Endothelial cell of umbilical vein (primary cell): ENCODE measurements at regions not wholly inside any gene's neighbourhood (a gene's known extent, or its start where the extent isn't known, plus 50 kb on each side); places are given as distances from the start of the nearest gene placed in this dataset.

ENCODE experiments used
- BruUV-seq: library from RNA; stranded (reverse); fragments of 400-500 nt; replicated peaks from 2 replicates; lab custom pipeline; 2021; lab: Mats Ljungman, UMichigan
- CTCF ChIA-PET: fragments of 300-600, 350-600 bp; sonication (Branson Sonifier 250); formaldehyde crosslinking; loops from one replicate; lab custom pipeline; 2021; ENCODE audit warnings: antibody characterized with exemption, inconsistent platforms; lab: Charles Lee
- POLR2A ChIA-PET: fragments of 300-600, 350-600 bp; sonication (Branson Sonifier 250); formaldehyde crosslinking; loops from one replicate; lab custom pipeline; 2021; ENCODE audit warnings: antibody characterized with exemption, inconsistent platforms; lab: Charles Lee
- DNase-seq: peaks from one replicate; pipeline ENCODE4 v3.0.0-alpha.2; 2011; ENCODE audit warnings: low read depth, low spot score
- FAIRE-seq: peaks from 2 replicates; lab custom pipeline; 2011; peaks lifted over from hg19 to GRCh38; lab: Jason Lieb, UNC
- H2AFZ ChIP-seq: 2 replicates; pipeline ENCODE4 v1.6.0; 2012; ENCODE audit warnings: low read depth, low read length, control low read depth, inconsistent platforms
- H3K27ac ChIP-seq: 2 replicates; pipeline ENCODE4 v1.5.1; 2011; ENCODE audit warnings: low read depth, mild to moderate bottlenecking, control low read depth, low read length, moderate library complexity; ENCODE audit not compliant: insufficient read depth
- H3K27me3 ChIP-seq, 2 experiments: 2 replicates each; pipeline versions ENCODE4 v1.6.0 to v1.6.1; 2011; ENCODE audit warnings: low read length in 2 of 2, mixed read lengths in 1 of 2; ENCODE audit not compliant: control insufficient read depth in 2 of 2, insufficient read depth in 2 of 2
- H3K36me3 ChIP-seq, 2 experiments: 2 replicates in 1 of 2; 3 replicates in 1 of 2; pipeline ENCODE4 v1.5.1; 2011; ENCODE audit warnings: low read length in 2 of 2, mild to moderate bottlenecking in 1 of 2, moderate library complexity in 1 of 2; ENCODE audit not compliant: control insufficient read depth in 2 of 2, insufficient read depth in 2 of 2; ENCODE audit errors: extremely low read depth in 1 of 2
- H3K4me1 ChIP-seq: 3 replicates; pipeline ENCODE4 v1.5.1; 2011; ENCODE audit warnings: mild to moderate bottlenecking, low read length; ENCODE audit not compliant: control insufficient read depth, insufficient read depth; ENCODE audit errors: extremely low read depth
- H3K4me2 ChIP-seq: 2 replicates; pipeline ENCODE4 v1.6.1; 2011; ENCODE audit warnings: low read length, control low read depth, mixed read lengths; ENCODE audit not compliant: insufficient read depth
- H3K4me3 ChIP-seq, 3 experiments: fragments of 200-600 bp in 1 of 3; sonication (generic), shearing (Covaris generic) in 1 of 3; replicated peaks in 1 of 3; 2 replicates each; pipeline ENCODE4 v1.5.1; 2011 to 2016; ENCODE audit warnings: control low read depth in 3 of 3, low read length in 3 of 3, mild to moderate bottlenecking in 2 of 3, inconsistent platforms in 1 of 3, low read depth in 1 of 3, moderate library complexity in 1 of 3; ENCODE audit not compliant: insufficient read depth in 1 of 3
- H3K79me2 ChIP-seq: 2 replicates; pipeline ENCODE4 v1.6.0; 2012; ENCODE audit warnings: low read length, inconsistent platforms; ENCODE audit not compliant: control insufficient read depth, insufficient read depth
- H3K9ac ChIP-seq: replicated peaks from 2 replicates; pipeline ENCODE3; 2011; ENCODE audit warnings: low read length, control low read depth; ENCODE audit not compliant: insufficient read depth; ENCODE audit errors: extremely low read depth
- H3K9me1 ChIP-seq: replicated peaks from 3 replicates; pipeline ENCODE4 v1.6.0; 2011; ENCODE audit warnings: mild to moderate bottlenecking, low read length; ENCODE audit not compliant: control insufficient read depth, insufficient read depth; ENCODE audit errors: extremely low read depth
- H3K9me3 ChIP-seq: replicated peaks from 2 replicates; pipeline ENCODE4 v1.5.1; 2012; ENCODE audit warnings: low read length, inconsistent platforms; ENCODE audit not compliant: control insufficient read depth, insufficient read depth
- H4K20me1 ChIP-seq: replicated peaks from 2 replicates; pipeline ENCODE3; 2011; ENCODE audit warnings: mild to moderate bottlenecking, low read length; ENCODE audit not compliant: control insufficient read depth, insufficient read depth; ENCODE audit errors: extremely low read depth
- EZH2 ChIP-seq: IDR thresholded peaks from 2 replicates; pipeline ENCODE4 v1.6.1; 2012; ENCODE audit warnings: borderline replicate concordance, low read depth, mild to moderate bottlenecking, moderate library complexity, low read length, inconsistent platforms; ENCODE audit not compliant: severe bottlenecking
- FOS ChIP-seq: IDR thresholded peaks from 2 replicates; pipeline ENCODE4 v1.6.1; 2011; ENCODE audit warnings: mild to moderate bottlenecking, low read length, moderate library complexity, borderline replicate concordance; ENCODE audit not compliant: insufficient read depth
- GATA2 ChIP-seq: IDR thresholded peaks from 2 replicates; pipeline ENCODE4 v1.7.0; 2011; ENCODE audit warnings: low read depth, mild to moderate bottlenecking, moderate library complexity, mixed read lengths, low read length; ENCODE audit not compliant: insufficient read length, insufficient read depth
- JUN ChIP-seq: IDR thresholded peaks from 2 replicates; pipeline ENCODE4 v1.6.1; 2011; ENCODE audit warnings: borderline replicate concordance, low read depth; ENCODE audit not compliant: insufficient read length, insufficient read depth
- MYC ChIP-seq: IDR thresholded peaks from one replicate; pipeline ENCODE4 v1.6.1; 2011; ENCODE audit warnings: mild to moderate bottlenecking, low read depth, low read length
- POLR2A ChIP-seq: IDR thresholded peaks from 2 replicates; pipeline ENCODE4 v1.6.1; 2012; ENCODE audit warnings: low read depth, mild to moderate bottlenecking, control low read depth, low read length
- POLR2AphosphoS5 ChIP-seq: IDR thresholded peaks from 2 replicates; pipeline ENCODE4 v1.6.1; 2012; ENCODE audit warnings: low read depth, mild to moderate bottlenecking, control low read depth, low read length, moderate library complexity; ENCODE audit not compliant: insufficient read depth
- dilution Hi-C: fragments of 300-500 bp; cut with MboI; formaldehyde crosslinking; loops from one replicate; pipeline ENCODE4 v1.15.0; 2019; ENCODE audit warnings: low sequenced_read_pairs; ENCODE audit not compliant: extremely low pct_ligation_motif_present
- intact Hi-C: fragments of 100-400 bp; cut with micrococcal nuclease; formaldehyde crosslinking; loops from one replicate; pipeline ENCODE4 v1.10.0; 2022
- TF ChIP-seq, protein P1 (sequence below): IDR thresholded peaks from 2 replicates; pipeline ENCODE4 v1.6.1; 2011; ENCODE audit not compliant: insufficient read depth, insufficient read length
- TF ChIP-seq, protein P2 (sequence below), 2 donors: IDR thresholded peaks; 1 replicate in 1 of 2; 2 replicates in 1 of 2; pipeline ENCODE4 v1.5.1; 2011; ENCODE audit warnings: low read length in 2 of 2, mild to moderate bottlenecking in 2 of 2, moderate library complexity in 2 of 2, control low read depth in 1 of 2, inconsistent platforms in 1 of 2, low read depth in 1 of 2; ENCODE audit not compliant: insufficient read depth in 1 of 2; ENCODE audit errors: extremely low read depth in 1 of 2

DNA sequence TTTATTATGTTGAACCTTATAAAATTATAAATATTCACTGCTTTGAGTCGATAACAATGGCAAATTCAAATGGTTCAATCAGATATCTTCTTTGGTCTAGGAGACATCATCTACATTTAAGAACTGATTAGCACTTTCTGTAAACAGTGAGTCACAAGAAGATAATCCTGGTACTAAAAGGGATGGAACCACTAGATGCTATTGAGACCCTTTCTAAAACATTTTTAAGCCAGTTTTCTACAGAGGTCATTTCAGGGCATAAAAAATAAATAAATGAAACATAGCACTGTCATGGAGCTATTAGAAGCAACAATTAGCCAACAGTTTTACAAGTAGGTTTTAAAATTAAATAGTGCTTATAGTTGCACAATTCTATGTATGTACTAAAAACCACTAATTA lies 212.2 kb downstream of the DUSP6 start:
- no peak overlapping the region for H3K27ac ChIP-seq
- H3K36me3 ChIP-seq: no peaks in the 10 kb centered on the region
- H2AFZ ChIP-seq: no peak overlapping the region
- H3K4me3 ChIP-seq: no peak overlapping the region
- ChIA-PET POLR2A (no interaction called here), CTCF (interaction anchor here (1.0 kb wide), 1 partner anchor 12 kb away, joined by 3 read pairs; no protein-coding TSS in a partner anchor)
- H3K4me2 ChIP-seq: no peak overlapping the region
- intact Hi-C loops: no loop called here
- H3K79me2 ChIP-seq: no peaks in the 10 kb centered on the region
- no peak overlapping the region for H3K9ac ChIP-seq
- TF ChIP-seq GATA2 (no peak), POLR2A (no peak), POLR2AphosphoS5 (no peak)
- TF ChIP-seq, protein P1, sequence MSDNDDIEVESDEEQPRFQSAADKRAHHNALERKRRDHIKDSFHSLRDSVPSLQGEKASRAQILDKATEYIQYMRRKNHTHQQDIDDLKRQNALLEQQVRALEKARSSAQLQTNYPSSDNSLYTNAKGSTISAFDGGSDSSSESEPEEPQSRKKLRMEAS: no peak
- no peaks in the 10 kb centered on the region for H3K27me3 ChIP-seq
- H3K4me1 ChIP-seq: peaks cover 9% of the 10 kb centered on the region
- H3K9me3 ChIP-seq: no peaks in the 10 kb centered on the region
- H3K9me1 ChIP-seq: no peaks in the 10 kb centered on the region
- no peak for DNase-seq
- no TSS peak for BruUV-seq
- no peak for FAIRE-seq
- dilution Hi-C loops: no loop called here
- no peaks in the 10 kb centered on the region for H4K20me1 ChIP-seq

DNA sequence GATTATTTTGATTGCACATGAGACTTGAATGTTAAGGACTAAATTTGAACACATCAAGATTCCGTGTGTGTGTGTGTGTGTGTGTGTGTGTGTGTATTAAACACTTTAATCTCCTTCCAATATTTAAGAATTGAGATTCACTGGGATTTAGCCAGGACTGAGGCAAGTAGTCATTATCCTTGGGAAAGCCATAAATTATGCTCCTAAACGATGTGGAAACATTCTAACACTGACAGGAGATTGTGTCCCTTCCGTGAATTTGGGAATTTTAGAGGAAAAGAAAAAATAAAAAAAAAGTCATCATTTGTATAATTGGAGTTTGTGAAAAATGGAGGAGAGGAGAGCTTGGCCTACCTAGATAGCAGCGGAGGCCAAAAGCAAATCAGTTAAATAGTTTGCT lies 212.9 kb downstream of the DUSP6 start:
- intact Hi-C loops: no loop called here
- Histone ChIP-seq H3K9me3 (no peaks in the 10 kb centered on the region), H3K4me2 (no peak overlapping the region), H3K4me1 (peaks cover 15% of the 10 kb centered on the region), H3K27ac (no peak overlapping the region), H3K27me3 (no peaks in the 10 kb centered on the region), H4K20me1 (no peaks in the 10 kb centered on the region), H3K9ac (no peak overlapping the region), H2AFZ (no peak overlapping the region), H3K79me2 (no peaks in the 10 kb centered on the region), H3K4me3 (no peak overlapping the region), H3K36me3 (no peaks in the 10 kb centered on the region), H3K9me1 (no peaks in the 10 kb centered on the region)
- dilution Hi-C loops: no loop called here
- BruUV-seq: no TSS peak
- TF ChIP-seq MYC (no peak), POLR2AphosphoS5 (no peak), GATA2 (no peak), POLR2A (no peak), EZH2 (no peak), FOS (no peak), JUN (no peak)
- TF ChIP-seq, protein P1: no peak
- TF ChIP-seq, protein P2, sequence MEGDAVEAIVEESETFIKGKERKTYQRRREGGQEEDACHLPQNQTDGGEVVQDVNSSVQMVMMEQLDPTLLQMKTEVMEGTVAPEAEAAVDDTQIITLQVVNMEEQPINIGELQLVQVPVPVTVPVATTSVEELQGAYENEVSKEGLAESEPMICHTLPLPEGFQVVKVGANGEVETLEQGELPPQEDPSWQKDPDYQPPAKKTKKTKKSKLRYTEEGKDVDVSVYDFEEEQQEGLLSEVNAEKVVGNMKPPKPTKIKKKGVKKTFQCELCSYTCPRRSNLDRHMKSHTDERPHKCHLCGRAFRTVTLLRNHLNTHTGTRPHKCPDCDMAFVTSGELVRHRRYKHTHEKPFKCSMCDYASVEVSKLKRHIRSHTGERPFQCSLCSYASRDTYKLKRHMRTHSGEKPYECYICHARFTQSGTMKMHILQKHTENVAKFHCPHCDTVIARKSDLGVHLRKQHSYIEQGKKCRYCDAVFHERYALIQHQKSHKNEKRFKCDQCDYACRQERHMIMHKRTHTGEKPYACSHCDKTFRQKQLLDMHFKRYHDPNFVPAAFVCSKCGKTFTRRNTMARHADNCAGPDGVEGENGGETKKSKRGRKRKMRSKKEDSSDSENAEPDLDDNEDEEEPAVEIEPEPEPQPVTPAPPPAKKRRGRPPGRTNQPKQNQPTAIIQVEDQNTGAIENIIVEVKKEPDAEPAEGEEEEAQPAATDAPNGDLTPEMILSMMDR (IDR thresholded peaks at IDR 0.05; ENCODE audit: extremely low read depth in 1 of 2, insufficient read depth in 1 of 2, low read depth in 1 of 2, low read length in 2 of 2): no peak
- ChIA-PET CTCF (interaction anchor here (1.0 kb wide), 1 partner anchor 13 kb away, joined by 3 read pairs; no protein-coding TSS in a partner anchor), POLR2A (no interaction called here)
- FAIRE-seq (no peak), DNase-seq (no peak)
